ENCODE measurements at regions not wholly inside any gene's neighbourhood (a gene's known extent, or its start where the extent isn't known, plus 50 kb on each side); places are given as distances from the start of the nearest gene placed in this dataset.

- no peak overlapping the region for H4K12ac ChIP-seq (ENCODE audit: low read depth, low read length)
- no peak overlapping the region for H2AFZ ChIP-seq (ENCODE audit: insufficient read depth, low read length, poor library complexity)
- no peak for DNase-seq
- no peak overlapping the region for H3K4me3 ChIP-seq (ENCODE audit: low read depth, low read length)
- H3K79me1 ChIP-seq (ENCODE audit: low read length), result no peaks in the 10 kb centered on the region
- H2BK5ac ChIP-seq (ENCODE audit: low read depth, low read length, poor library complexity), result no peak overlapping the region
- no peak overlapping the region for H3K4ac ChIP-seq (ENCODE audit: low read depth, low read length)
- no peak overlapping the region for H3K9ac ChIP-seq (ENCODE audit: low read length)
- H2BK120ac ChIP-seq (ENCODE audit: insufficient read depth, low read length, poor library complexity), result no peak overlapping the region
- H3K27ac ChIP-seq (ENCODE audit: low read depth, low read length), result no peak overlapping the region
- H2BK12ac ChIP-seq (ENCODE audit: low read length), result no peak overlapping the region
- H3K79me2 ChIP-seq (ENCODE audit: control insufficient read depth, insufficient read depth, low read length, poor library complexity), result no peaks in the 10 kb centered on the region
- H3K9me3 ChIP-seq (ENCODE audit: insufficient read depth, low read depth, low read length), result peaks cover 1% of the 10 kb centered on the region
- WGBS (ENCODE audit: extremely low coverage, insufficient coverage, insufficient read length), result no CpG with 5 or more reads among the region's 16 CpGs
- H3K14ac ChIP-seq (ENCODE audit: low read length), result no peak overlapping the region
- no peaks in the 10 kb centered on the region for H3K27me3 ChIP-seq (ENCODE audit: insufficient read depth, low read length)
- no peak overlapping the region for H4K8ac ChIP-seq (ENCODE audit: low read depth, low read length)
- H4K91ac ChIP-seq (ENCODE audit: low read depth, low read length), result no peak overlapping the region
- H3K18ac ChIP-seq (ENCODE audit: low read length), result no peak overlapping the region
- H2AK5ac ChIP-seq (ENCODE audit: low read length), result no peak overlapping the region
- H3K4me1 ChIP-seq (ENCODE audit: control insufficient read depth in 1 of 2, insufficient read depth in 2 of 2, low read length in 2 of 2), result peaks cover 0 to 2% of the 10 kb centered on the region in 2 experiments
- H3K4me2 ChIP-seq (ENCODE audit: low read length), result no peak overlapping the region
- peaks cover 0 to 3% of the 10 kb centered on the region in 2 experiments for H3K36me3 ChIP-seq (ENCODE audit: control insufficient read depth in 1 of 2, insufficient read depth in 2 of 2, low read length in 2 of 2)
- H3K23ac ChIP-seq (ENCODE audit: low read length), result no peak overlapping the region
These were observed 103.5 kb upstream of the ASB18 start for GRCh38 chr2:236367506-236368289.

DNA sequence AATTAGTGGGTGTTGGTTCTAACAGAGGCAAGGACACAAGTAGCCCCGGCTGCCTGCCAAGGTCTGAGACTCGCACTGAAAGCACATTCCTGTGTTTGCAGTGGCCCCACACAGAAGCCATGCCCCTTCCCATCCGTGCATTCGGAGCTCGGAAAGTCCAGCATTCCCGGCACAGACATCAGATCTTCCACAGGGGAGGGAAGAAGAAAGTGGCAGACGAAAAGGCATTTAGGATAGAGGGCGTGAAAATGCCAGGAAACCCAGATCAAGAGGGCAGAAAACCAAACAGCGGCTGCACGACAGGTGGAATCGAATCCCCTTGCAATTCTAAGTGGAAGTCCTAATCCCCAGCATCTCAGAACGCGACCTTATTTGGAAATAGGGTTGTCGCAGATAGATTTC lies 105.5 kb upstream of the ASB18 start:
- Histone ChIP-seq H4K12ac (ENCODE audit: low read depth, low read length) (no peak overlapping the region), H4K8ac (ENCODE audit: low read depth, low read length) (no peak overlapping the region)

GRCh38 chr2:236370847-236371409 lies 106.7 kb upstream of the ASB18 start:
- Histone ChIP-seq H3K4me1 (ENCODE audit: control insufficient read depth in 1 of 2, insufficient read depth in 2 of 2, low read length in 2 of 2) (peaks cover 1 to 2% of the 10 kb centered on the region in 2 experiments), H2BK5ac (ENCODE audit: low read depth, low read length, poor library complexity) (no peak overlapping the region), H2AFZ (ENCODE audit: insufficient read depth, low read length, poor library complexity) (no peak overlapping the region), H2AK5ac (ENCODE audit: low read length) (no peak overlapping the region), H4K91ac (ENCODE audit: low read depth, low read length) (no peak overlapping the region), H3K36me3 (ENCODE audit: control insufficient read depth in 1 of 2, insufficient read depth in 2 of 2, low read length in 2 of 2) (peaks cover 0 to 3% of the 10 kb centered on the region in 2 experiments), H2BK120ac (ENCODE audit: insufficient read depth, low read length, poor library complexity) (no peak overlapping the region), H3K18ac (ENCODE audit: low read length) (no peak overlapping the region), H3K4ac (ENCODE audit: low read depth, low read length) (no peak overlapping the region), H3K4me3 (ENCODE audit: low read depth, low read length) (no peak overlapping the region), H4K12ac (ENCODE audit: low read depth, low read length) (no peak overlapping the region), H3K27me3 (ENCODE audit: insufficient read depth, low read length) (no peaks in the 10 kb centered on the region), H3K9ac (ENCODE audit: low read length) (no peak overlapping the region), H2BK12ac (ENCODE audit: low read length) (no peak overlapping the region), H3K79me2 (ENCODE audit: control insufficient read depth, insufficient read depth, low read length, poor library complexity) (no peaks in the 10 kb centered on the region), H3K4me2 (ENCODE audit: low read length) (no peak overlapping the region), H4K8ac (ENCODE audit: low read depth, low read length) (no peak overlapping the region), H3K9me3 (ENCODE audit: insufficient read depth, low read depth, low read length) (peaks cover 3% of the 10 kb centered on the region), H3K14ac (ENCODE audit: low read length) (no peak overlapping the region), H3K23ac (ENCODE audit: low read length) (no peak overlapping the region), H3K79me1 (ENCODE audit: low read length) (no peaks in the 10 kb centered on the region), H3K27ac (ENCODE audit: low read depth, low read length) (no peak overlapping the region)
- WGBS (ENCODE audit: extremely low coverage, insufficient coverage, insufficient read length), result no CpG with 5 or more reads among the region's 10 CpGs
- no peak for DNase-seq

More for the DNA sequence above, 105.5 kb upstream of the ASB18 start:
- Histone ChIP-seq H3K23ac (ENCODE audit: low read length) (no peak overlapping the region), H3K27me3 (ENCODE audit: insufficient read depth, low read length) (no peaks in the 10 kb centered on the region), H3K4me2 (ENCODE audit: low read length) (no peak overlapping the region), H3K79me2 (ENCODE audit: control insufficient read depth, insufficient read depth, low read length, poor library complexity) (no peaks in the 10 kb centered on the region), H3K79me1 (ENCODE audit: low read length) (no peaks in the 10 kb centered on the region), H3K4me3 (ENCODE audit: low read depth, low read length) (no peak overlapping the region), H2BK120ac (ENCODE audit: insufficient read depth, low read length, poor library complexity) (no peak overlapping the region), H3K4ac (ENCODE audit: low read depth, low read length) (no peak overlapping the region), H3K14ac (ENCODE audit: low read length) (no peak overlapping the region), H2AK5ac (ENCODE audit: low read length) (no peak overlapping the region), H3K27ac (ENCODE audit: low read depth, low read length) (no peak overlapping the region), H3K9me3 (ENCODE audit: insufficient read depth, low read depth, low read length) (peaks cover 1% of the 10 kb centered on the region), H3K36me3 (ENCODE audit: control insufficient read depth in 1 of 2, insufficient read depth in 2 of 2, low read length in 2 of 2) (peaks cover 0 to 3% of the 10 kb centered on the region in 2 experiments), H2AFZ (ENCODE audit: insufficient read depth, low read length, poor library complexity) (no peak overlapping the region), H3K4me1 (ENCODE audit: control insufficient read depth in 1 of 2, insufficient read depth in 2 of 2, low read length in 2 of 2) (peaks cover 0 to 2% of the 10 kb centered on the region in 2 experiments), H2BK5ac (ENCODE audit: low read depth, low read length, poor library complexity) (no peak overlapping the region), H3K9ac (ENCODE audit: low read length) (no peak overlapping the region), H4K91ac (ENCODE audit: low read depth, low read length) (no peak overlapping the region), H2BK12ac (ENCODE audit: low read length) (no peak overlapping the region), H3K18ac (ENCODE audit: low read length) (no peak overlapping the region)
- no CpG with 5 or more reads among the region's 14 CpGs for WGBS (ENCODE audit: extremely low coverage, insufficient coverage, insufficient read length)
- DNase-seq, result no peak

DNA sequence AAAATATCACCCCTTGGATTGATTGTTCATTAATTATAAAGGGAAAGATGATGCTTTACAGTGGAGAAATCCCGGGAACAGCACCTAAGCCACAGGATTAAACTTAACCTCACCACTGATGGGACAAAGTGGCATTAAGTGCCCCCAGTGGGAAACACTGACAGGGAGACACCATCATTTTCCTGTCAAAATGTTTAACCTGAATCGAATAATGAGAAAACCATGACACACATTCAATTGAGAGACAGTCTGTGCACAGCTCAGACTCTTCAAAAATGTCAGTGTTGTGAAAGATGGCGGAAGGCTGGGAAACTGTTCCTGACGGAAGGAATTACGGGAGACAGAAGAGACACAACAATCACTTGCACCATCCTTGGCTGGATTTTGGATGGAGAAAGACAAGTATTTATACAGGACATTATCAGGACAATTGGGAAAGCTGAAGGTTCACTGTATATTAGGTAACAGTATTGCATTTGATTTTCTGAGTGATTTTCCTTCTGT lies 111.8 kb upstream of the ASB18 start:
- Histone ChIP-seq H3K14ac (ENCODE audit: low read length) (no peak overlapping the region), H3K9ac (ENCODE audit: low read length) (no peak overlapping the region), H3K9me3 (ENCODE audit: insufficient read depth, low read depth, low read length) (peaks cover 2% of the 10 kb centered on the region), H4K91ac (ENCODE audit: low read depth, low read length) (no peak overlapping the region), H3K27ac (ENCODE audit: low read depth, low read length) (no peak overlapping the region), H2AK5ac (ENCODE audit: low read length) (no peak overlapping the region), H3K4me3 (ENCODE audit: low read depth, low read length) (no peak overlapping the region), H3K4me1 (ENCODE audit: control insufficient read depth in 1 of 2, insufficient read depth in 2 of 2, low read length in 2 of 2) (peaks cover 0 to 7% of the 10 kb centered on the region in 2 experiments), H3K27me3 (ENCODE audit: insufficient read depth, low read length) (no peaks in the 10 kb centered on the region), H2AFZ (ENCODE audit: insufficient read depth, low read length, poor library complexity) (no peak overlapping the region), H2BK12ac (ENCODE audit: low read length) (peak overlapping the region; percentile 53), H3K79me2 (ENCODE audit: control insufficient read depth, insufficient read depth, low read length, poor library complexity) (no peaks in the 10 kb centered on the region), H3K18ac (ENCODE audit: low read length) (no peak overlapping the region), H4K12ac (ENCODE audit: low read depth, low read length) (no peak overlapping the region), H2BK5ac (ENCODE audit: low read depth, low read length, poor library complexity) (no peak overlapping the region), H3K79me1 (ENCODE audit: low read length) (no peaks in the 10 kb centered on the region), H3K36me3 (ENCODE audit: control insufficient read depth in 1 of 2, insufficient read depth in 2 of 2, low read length in 2 of 2) (peaks cover 0 to 3% of the 10 kb centered on the region in 2 experiments), H3K4me2 (ENCODE audit: low read length) (no peak overlapping the region), H3K23ac (ENCODE audit: low read length) (no peak overlapping the region), H2BK120ac (ENCODE audit: insufficient read depth, low read length, poor library complexity) (no peak overlapping the region), H3K4ac (ENCODE audit: low read depth, low read length) (no peak overlapping the region), H4K8ac (ENCODE audit: low read depth, low read length) (no peak overlapping the region)
- no CpG with 5 or more reads among the region's 5 CpGs for whole genome bisulfite sequencing (ENCODE audit: extremely low coverage, insufficient coverage, insufficient read length)
- peak; percentile 57 to 75 for DNase-seq
